ENCODE measurements at regions not wholly inside any gene's neighbourhood (a gene's known extent, or its start where the extent isn't known, plus 50 kb on each side); places are given as distances from the start of the nearest gene placed in this dataset.

- DNase-seq (ENCODE audit: low read depth), result no peak
- TF ChIP-seq, protein P1, sequence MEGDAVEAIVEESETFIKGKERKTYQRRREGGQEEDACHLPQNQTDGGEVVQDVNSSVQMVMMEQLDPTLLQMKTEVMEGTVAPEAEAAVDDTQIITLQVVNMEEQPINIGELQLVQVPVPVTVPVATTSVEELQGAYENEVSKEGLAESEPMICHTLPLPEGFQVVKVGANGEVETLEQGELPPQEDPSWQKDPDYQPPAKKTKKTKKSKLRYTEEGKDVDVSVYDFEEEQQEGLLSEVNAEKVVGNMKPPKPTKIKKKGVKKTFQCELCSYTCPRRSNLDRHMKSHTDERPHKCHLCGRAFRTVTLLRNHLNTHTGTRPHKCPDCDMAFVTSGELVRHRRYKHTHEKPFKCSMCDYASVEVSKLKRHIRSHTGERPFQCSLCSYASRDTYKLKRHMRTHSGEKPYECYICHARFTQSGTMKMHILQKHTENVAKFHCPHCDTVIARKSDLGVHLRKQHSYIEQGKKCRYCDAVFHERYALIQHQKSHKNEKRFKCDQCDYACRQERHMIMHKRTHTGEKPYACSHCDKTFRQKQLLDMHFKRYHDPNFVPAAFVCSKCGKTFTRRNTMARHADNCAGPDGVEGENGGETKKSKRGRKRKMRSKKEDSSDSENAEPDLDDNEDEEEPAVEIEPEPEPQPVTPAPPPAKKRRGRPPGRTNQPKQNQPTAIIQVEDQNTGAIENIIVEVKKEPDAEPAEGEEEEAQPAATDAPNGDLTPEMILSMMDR (IDR thresholded peaks at IDR 0.05; ENCODE audit: insufficient read depth, low read depth, low read length, missing control alignments), result no peak
- H3K4me3 ChIP-seq (ENCODE audit: low read depth, low read length), result no peak overlapping the region
These were observed 120.6 kb downstream of the SPRY1 start for GRCh38 chr4:123517176-123517575.

DNA sequence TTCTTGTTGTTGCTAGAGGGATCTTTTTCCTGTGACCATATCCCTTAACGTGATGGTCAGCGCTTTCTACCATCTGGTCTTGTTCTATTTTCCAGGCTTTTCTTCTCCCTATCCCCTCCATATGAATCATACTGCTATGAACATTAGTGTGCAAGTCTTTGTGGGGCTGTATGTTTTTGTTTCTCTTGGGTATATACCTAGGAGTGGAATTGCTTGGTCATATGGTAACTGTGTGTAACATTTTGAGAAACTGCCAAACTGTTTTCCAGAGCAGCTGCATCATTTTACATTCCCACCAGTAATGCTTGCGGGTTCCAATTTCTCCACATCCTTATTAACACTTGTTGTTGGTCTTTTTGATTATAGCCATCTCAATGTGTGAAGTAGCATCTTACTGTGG is 121.4 kb downstream of the SPRY1 start:
- H3K4me3 ChIP-seq (ENCODE audit: low read depth, low read length), result no peak overlapping the region
- TF ChIP-seq, protein P1 (IDR thresholded peaks at IDR 0.05; ENCODE audit: insufficient read depth, low read depth, low read length, missing control alignments), result no peak
- DNase-seq (ENCODE audit: low read depth), result no peak

DNA sequence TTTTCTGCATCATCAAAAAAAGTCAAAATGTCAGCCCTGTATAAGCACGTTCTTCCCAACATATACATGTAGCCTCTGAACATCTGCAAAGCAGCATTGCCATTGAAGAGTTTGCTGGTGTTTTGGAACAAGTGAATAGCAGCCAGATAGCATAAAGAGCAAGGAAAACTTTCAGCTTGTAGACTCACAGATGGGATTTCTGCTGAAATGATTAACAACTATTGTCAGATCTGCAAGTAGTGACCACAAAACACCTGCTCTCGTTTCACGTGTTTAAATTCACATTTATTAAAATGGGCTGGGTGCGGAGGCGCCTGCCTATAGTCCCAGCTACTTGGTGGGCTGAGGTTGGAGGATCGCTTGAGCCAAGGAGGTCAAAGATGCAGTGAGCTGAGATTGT is 123.7 kb downstream of the SPRY1 start:
- TF ChIP-seq, protein P1 (IDR thresholded peaks at IDR 0.05; ENCODE audit: insufficient read depth, low read depth, low read length, missing control alignments), result no peak
- no peak overlapping the region for H3K4me3 ChIP-seq (ENCODE audit: low read depth, low read length)
- no peak for DNase-seq (ENCODE audit: low read depth)

DNA sequence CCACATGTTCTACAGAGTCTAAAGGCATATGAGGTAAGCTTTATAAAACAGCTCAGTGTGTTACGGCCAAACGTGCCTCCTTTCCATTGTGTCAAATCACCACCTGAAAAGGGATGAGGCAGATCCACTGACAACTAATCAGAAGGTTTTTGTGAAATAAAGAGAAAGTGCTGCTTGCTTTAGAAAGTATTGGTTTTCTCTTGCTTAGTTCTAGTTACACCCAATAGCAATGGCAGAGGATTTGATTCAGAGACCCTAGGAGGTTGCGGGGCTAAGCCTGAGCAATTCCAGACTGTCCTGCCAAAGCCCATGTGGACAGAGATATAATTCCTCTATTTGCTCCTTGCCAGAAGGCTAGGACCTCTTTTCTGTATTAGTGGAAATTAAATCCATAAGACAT is 125.5 kb downstream of the SPRY1 start:
- H3K4me3 ChIP-seq (ENCODE audit: low read depth, low read length), result no peak overlapping the region
- DNase-seq (ENCODE audit: low read depth), result no peak
- TF ChIP-seq, protein P1 (IDR thresholded peaks at IDR 0.05; ENCODE audit: insufficient read depth, low read depth, low read length, missing control alignments), result no peak

GRCh38 chr4:123522646-123523045 is 126.1 kb downstream of the SPRY1 start:
- no peak overlapping the region for H3K4me3 ChIP-seq (ENCODE audit: low read depth, low read length)
- TF ChIP-seq, protein P1 (IDR thresholded peaks at IDR 0.05; ENCODE audit: insufficient read depth, low read depth, low read length, missing control alignments), result no peak
- no peak for DNase-seq (ENCODE audit: low read depth)

DNA sequence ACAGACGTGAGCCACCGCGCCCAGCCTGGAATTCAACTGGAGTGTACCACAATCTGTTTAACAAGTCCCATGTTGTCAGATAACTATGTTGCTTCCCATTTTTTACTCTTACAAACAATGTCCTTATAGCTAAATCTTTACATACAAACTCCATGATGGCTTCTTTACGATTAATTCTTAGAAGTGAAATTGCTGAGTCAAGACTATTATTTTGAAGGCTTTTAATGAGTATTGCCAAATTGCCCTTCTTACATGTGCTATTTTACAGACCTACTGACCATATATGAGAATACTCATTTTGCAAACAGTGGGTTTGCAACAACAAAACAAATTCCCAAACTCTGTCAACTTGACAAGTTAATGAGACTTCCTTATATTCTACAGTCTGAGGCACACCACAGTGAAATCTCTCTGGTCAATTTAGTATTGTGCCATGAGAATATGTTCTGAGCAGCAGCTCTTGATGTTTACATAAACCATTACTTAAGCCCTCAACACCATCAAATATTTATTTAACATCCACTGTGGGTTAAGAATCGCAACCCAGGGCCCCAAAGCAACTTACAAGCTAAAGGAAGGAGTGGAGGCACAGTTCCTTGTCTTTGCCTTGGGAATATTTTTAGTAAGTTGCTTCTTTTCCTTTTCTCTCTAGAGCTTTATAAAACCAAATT is 128.5 kb downstream of the SPRY1 start:
- H3K4me3 ChIP-seq (ENCODE audit: low read depth, low read length), result no peak overlapping the region
- TF ChIP-seq, protein P1 (IDR thresholded peaks at IDR 0.05; ENCODE audit: insufficient read depth, low read depth, low read length, missing control alignments), result no peak
- no peak for DNase-seq (ENCODE audit: low read depth)

GRCh38 chr4:123526511-123526910 is 129.9 kb downstream of the SPRY1 start:
- no peak for DNase-seq (ENCODE audit: low read depth)
- TF ChIP-seq, protein P1 (IDR thresholded peaks at IDR 0.05; ENCODE audit: insufficient read depth, low read depth, low read length, missing control alignments), result no peak
- H3K4me3 ChIP-seq (ENCODE audit: low read depth, low read length), result no peak overlapping the region

All from GM12865 (cell line).